Esophagus (tissue), 2 donors: ENCODE measurements at regions not wholly inside any gene's neighbourhood (a gene's known extent, or its start where the extent isn't known, plus 50 kb on each side); places are given as distances from the start of the nearest gene placed in this dataset.

Source experiments
- H3K27ac ChIP-seq, 2 donors: one replicate each; pipeline ENCODE4 v1.5.1; 2013; ENCODE audit warnings: low read depth in 2 of 2, mild to moderate bottlenecking in 2 of 2, inconsistent platforms in 1 of 2, low read length in 1 of 2, moderate library complexity in 1 of 2
- H3K27me3 ChIP-seq, 2 donors: one replicate each; pipeline ENCODE4 v1.6.1; 2013; ENCODE audit warnings: low read length in 2 of 2, control low read depth in 1 of 2, mild to moderate bottlenecking in 1 of 2; ENCODE audit not compliant: insufficient read depth in 2 of 2, control insufficient read depth in 1 of 2
- H3K36me3 ChIP-seq, 2 donors: one replicate each; pipeline ENCODE4 v1.6.1; 2013; ENCODE audit warnings: low read length in 1 of 2; ENCODE audit not compliant: control insufficient read depth in 2 of 2, insufficient read depth in 2 of 2
- H3K4me1 ChIP-seq, 2 donors: one replicate each; pipeline ENCODE4 v1.6.1; 2013; ENCODE audit warnings: low read length in 1 of 2; ENCODE audit not compliant: control insufficient read depth in 2 of 2, insufficient read depth in 2 of 2
- H3K4me3 ChIP-seq, 2 donors: one replicate each; pipeline ENCODE4 v1.5.1; 2013; ENCODE audit warnings: low read length in 2 of 2, mild to moderate bottlenecking in 2 of 2, low read depth in 1 of 2, moderate library complexity in 1 of 2
- H3K9me3 ChIP-seq, 2 donors: one replicate each; pipeline ENCODE4 v1.6.1; 2013; ENCODE audit warnings: mild to moderate bottlenecking in 2 of 2, low read depth in 1 of 2, low read length in 1 of 2, moderate library complexity in 1 of 2; ENCODE audit not compliant: control insufficient read depth in 2 of 2, insufficient read depth in 1 of 2
- WGBS, 2 donors: extraction: QIAGEN DNeasy Blood & Tissue Kit; methylation state at CpG; one replicate each; pipeline ENCODE4 v1.1.7; 2013; 5-methylcytosine and 5-hydroxymethylcytosine counted together
- donor health status: healthy with polysubstance abuse.
- donor health status: Bipolar disorder and iron deficiency.

DNA sequence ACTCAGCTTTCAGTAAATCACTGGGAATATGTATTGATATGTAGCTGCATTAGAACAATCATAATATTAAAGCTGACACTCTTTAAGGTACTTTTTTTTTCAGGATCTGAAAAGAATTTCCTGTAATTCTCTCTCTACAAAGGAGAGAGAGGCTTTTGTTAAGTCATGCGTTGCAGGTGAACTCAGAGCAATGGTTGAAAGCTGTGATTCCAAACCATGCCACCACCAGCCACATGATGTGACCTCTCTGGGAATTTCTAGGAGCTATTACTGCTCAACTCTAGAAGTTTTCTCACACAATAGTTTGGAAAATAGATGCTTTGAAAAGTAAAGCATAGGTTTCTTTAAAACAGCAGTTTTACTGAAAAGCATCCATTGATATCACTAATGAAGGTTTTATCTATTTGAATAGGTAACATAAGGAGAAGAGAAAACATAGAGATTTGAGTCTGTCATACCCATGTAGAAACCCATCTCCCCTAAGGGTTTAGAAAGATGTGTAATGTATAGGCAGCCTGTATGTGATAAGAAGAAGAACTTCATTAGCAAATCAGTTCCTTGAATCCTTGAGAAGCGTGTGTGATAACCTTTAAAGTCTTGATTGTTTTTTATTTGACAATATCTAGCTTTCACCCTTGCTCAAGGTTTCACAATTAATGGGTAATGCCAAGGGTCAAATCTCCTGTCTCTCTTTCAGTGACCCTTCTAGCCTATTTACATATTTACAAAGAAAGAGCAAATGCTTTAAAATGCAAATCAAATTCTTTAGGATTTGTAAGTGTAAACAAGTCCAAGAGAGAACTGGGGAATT, 161.0 kb upstream of the ANKRD50 start:
- H3K27ac ChIP-seq, result no peak overlapping the region
- WGBS, 2 donors, result 65 to 66% methylated on average over 2 of the region's 2 CpGs
- H3K4me3 ChIP-seq, result no peak overlapping the region
- no peaks in the 10 kb centered on the region for H3K27me3 ChIP-seq
- H3K4me1 ChIP-seq, result no peaks in the 10 kb centered on the region
- H3K36me3 ChIP-seq, result no peaks in the 10 kb centered on the region
- H3K9me3 ChIP-seq, result peaks cover 3 to 4% of the 10 kb centered on the region in 2 donors

DNA sequence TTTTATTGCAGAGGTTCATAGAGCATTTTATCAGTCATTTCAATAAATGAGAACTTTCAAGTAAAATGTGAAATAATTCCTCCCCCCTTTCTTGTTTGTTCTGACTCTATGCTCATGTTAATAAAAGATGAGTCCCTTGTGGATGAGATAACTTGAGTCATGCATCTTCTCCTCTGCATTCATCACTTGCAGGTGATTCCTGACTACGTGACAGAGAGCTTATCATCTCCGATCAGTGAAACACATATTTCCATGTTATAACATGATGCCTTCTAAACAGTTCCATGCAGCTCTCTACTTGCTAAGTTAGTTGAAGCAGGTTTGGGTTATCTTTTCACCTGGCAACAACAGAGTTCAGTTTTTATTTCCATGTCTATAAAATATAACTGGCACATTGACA, 160.1 kb upstream of the ANKRD50 start:
- no peak overlapping the region for H3K4me3 ChIP-seq
- 88 to 90% methylated on average over 2 of the region's 2 CpGs for WGBS, 2 donors
- H3K27me3 ChIP-seq, result no peaks in the 10 kb centered on the region
- peaks cover 3 to 4% of the 10 kb centered on the region in 2 donors for H3K9me3 ChIP-seq
- no peaks in the 10 kb centered on the region for H3K36me3 ChIP-seq
- no peaks in the 10 kb centered on the region for H3K4me1 ChIP-seq
- H3K27ac ChIP-seq, result no peak overlapping the region

- no peaks in the 10 kb centered on the region for H3K4me1 ChIP-seq
- 74 to 77% methylated on average over 6 of the region's 6 CpGs for WGBS, 2 donors
- H3K27me3 ChIP-seq, result no peaks in the 10 kb centered on the region
- H3K4me3 ChIP-seq, result no peak overlapping the region
- no peak overlapping the region for H3K27ac ChIP-seq
- H3K9me3 ChIP-seq, result no peaks in the 10 kb centered on the region
- no peaks in the 10 kb centered on the region for H3K36me3 ChIP-seq
Observed at GRCh38 chr4:124869961-124870495, 157.5 kb upstream of the ANKRD50 start.

DNA sequence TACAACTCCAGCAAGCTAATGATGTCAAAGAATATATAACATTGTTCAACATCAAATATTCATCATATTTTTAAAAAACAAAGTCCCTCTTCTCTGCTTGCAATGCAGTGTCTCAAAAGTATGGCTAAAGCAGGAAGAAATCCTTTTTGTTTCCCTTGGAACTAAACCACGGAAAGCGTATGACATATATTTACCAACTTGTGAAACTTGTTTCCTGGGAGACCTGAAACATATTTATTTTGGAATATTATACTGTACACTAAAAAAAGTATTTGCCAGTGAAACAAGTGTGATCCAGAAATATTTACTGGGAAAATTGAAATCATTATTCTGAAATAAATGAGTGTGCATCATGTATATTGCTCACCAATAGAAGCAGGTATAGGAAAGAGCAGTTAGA, 156.0 kb upstream of the ANKRD50 start:
- H3K4me3 ChIP-seq, result no peak overlapping the region
- no peaks in the 10 kb centered on the region for H3K27me3 ChIP-seq
- 47 to 53% methylated on average over 2 of the region's 2 CpGs for WGBS, 2 donors
- no peaks in the 10 kb centered on the region for H3K4me1 ChIP-seq
- H3K27ac ChIP-seq, result no peak overlapping the region
- no peaks in the 10 kb centered on the region for H3K9me3 ChIP-seq
- no peaks in the 10 kb centered on the region for H3K36me3 ChIP-seq

DNA sequence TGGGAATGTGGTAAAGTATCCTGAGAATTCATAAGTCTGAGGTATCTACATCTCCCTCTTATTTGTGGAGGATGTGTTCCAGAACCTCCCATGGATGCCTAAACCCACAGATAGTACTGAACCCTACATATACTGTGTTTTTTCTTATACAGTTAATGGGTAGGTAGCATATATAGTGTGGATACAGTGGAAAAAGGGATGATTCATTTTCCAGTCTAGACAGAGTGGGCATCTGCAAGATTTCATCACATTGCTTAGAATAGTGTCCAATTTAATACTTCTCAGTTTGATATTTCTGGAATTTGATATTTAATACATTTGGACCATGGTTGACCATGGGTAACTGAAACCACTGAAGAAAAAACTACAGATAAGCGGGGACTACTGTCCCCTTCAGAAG, 155.0 kb upstream of the ANKRD50 start:
- Histone ChIP-seq H3K27me3 (no peaks in the 10 kb centered on the region), H3K36me3 (no peaks in the 10 kb centered on the region), H3K4me1 (no peaks in the 10 kb centered on the region), H3K9me3 (no peaks in the 10 kb centered on the region), H3K4me3 (no peak overlapping the region), H3K27ac (no peak overlapping the region)
- WGBS, 2 donors, result 90 to 97% methylated on average over 1 of the region's 1 CpG

DNA sequence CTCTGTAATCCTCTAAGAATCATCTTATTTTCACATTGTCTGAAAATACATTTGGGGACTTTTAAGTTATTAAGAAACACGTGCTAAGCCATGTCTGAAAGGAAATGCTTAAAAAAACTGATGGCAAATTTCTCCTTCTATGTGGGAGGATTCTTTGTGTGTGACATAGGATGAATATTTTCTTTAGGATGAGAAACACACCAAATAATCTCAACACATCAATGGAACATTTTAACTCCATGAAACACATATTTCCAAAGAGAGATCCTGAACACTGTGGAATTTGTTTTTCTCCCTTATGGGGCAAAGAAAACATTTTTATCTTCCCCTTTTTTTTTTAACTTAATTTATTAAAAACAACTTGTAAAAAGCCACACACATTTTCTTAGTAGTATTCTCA, 153.8 kb upstream of the ANKRD50 start:
- Histone ChIP-seq H3K36me3 (no peaks in the 10 kb centered on the region), H3K9me3 (no peaks in the 10 kb centered on the region), H3K4me1 (no peaks in the 10 kb centered on the region), H3K27ac (no peak overlapping the region), H3K27me3 (no peaks in the 10 kb centered on the region), H3K4me3 (no peak overlapping the region)
- 64 to 71% methylated on average over 1 of the region's 1 CpG for WGBS, 2 donors

GRCh38 chr4:124863040-124863545, 150.6 kb upstream of the ANKRD50 start:
- no peak overlapping the region for H3K27ac ChIP-seq

DNA sequence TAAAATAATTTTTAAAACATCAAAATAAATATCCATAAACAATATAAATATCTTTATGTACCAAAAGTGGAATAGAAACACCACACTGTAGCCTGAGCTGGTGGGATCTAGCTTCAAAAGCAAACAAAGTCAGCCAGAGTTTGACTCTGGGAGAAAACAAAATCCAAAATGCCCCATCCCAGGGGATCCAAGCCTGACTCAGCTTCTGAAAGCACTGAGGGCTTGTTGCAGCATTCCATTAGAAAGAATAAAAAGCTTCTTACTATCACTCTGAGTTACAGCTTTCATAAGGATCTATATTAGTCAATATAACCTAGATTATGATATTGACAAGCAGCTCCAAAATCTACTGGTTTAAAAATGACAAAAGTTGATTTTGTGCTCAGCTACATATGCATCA, 149.7 kb upstream of the ANKRD50 start:
- H3K4me3 ChIP-seq, result no peak overlapping the region
- no peaks in the 10 kb centered on the region for H3K9me3 ChIP-seq
- no peaks in the 10 kb centered on the region for H3K27me3 ChIP-seq
- H3K4me1 ChIP-seq, result no peaks in the 10 kb centered on the region
- no peaks in the 10 kb centered on the region for H3K36me3 ChIP-seq
- no peak overlapping the region for H3K27ac ChIP-seq

More at GRCh38 chr4:124863040-124863545, 150.6 kb upstream of the ANKRD50 start:
- H3K36me3 ChIP-seq, result no peaks in the 10 kb centered on the region
- 68 to 75% methylated on average over 3 of the region's 3 CpGs for WGBS, 2 donors
- no peaks in the 10 kb centered on the region for H3K27me3 ChIP-seq
- no peak overlapping the region for H3K4me3 ChIP-seq
- H3K9me3 ChIP-seq, result no peaks in the 10 kb centered on the region
- no peaks in the 10 kb centered on the region for H3K4me1 ChIP-seq

GRCh38 chr4:124861761-124862160, 149.2 kb upstream of the ANKRD50 start:
- no peak overlapping the region for H3K27ac ChIP-seq
- H3K4me3 ChIP-seq, result no peak overlapping the region
- H3K9me3 ChIP-seq, result no peaks in the 10 kb centered on the region
- no peaks in the 10 kb centered on the region for H3K27me3 ChIP-seq
- no peaks in the 10 kb centered on the region for H3K36me3 ChIP-seq
- 81 to 84% methylated on average over 3 of the region's 3 CpGs for WGBS, 2 donors
- no peaks in the 10 kb centered on the region for H3K4me1 ChIP-seq

- Histone ChIP-seq H3K4me1 (no peaks in the 10 kb centered on the region), H3K36me3 (no peaks in the 10 kb centered on the region), H3K4me3 (no peak overlapping the region), H3K27ac (no peak overlapping the region), H3K27me3 (no peaks in the 10 kb centered on the region), H3K9me3 (no peaks in the 10 kb centered on the region)
- WGBS, 2 donors, result 81 to 83% methylated on average over 3 of the region's 3 CpGs
Observed at GRCh38 chr4:124854968-124855367, 142.4 kb upstream of the ANKRD50 start.
